ENCODE measurements at regions not wholly inside any gene's neighbourhood (a gene's known extent, or its start where the extent isn't known, plus 50 kb on each side); places are given as distances from the start of the nearest gene placed in this dataset.

DNA sequence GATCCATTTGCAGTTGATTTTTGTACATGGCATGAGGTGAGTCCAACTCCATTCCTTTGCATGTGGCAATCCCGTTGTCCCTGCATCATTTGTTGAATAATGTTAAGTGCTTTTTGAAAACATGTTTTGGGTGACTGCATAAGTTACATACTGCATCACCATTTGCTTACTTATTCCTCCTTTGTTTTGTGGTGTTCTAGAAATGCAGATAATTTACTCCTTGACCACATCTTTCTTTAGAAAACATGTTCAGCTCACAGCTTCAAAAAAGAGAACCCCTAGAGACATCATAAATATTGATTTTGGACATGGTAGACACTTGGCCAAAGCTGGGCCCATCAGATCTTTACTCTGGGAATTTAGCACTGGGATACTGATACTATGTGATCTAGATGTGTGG, 135.3 kb upstream of the DAZL start:
- no peak for DNase-seq (ENCODE audit: low read depth)
- TF ChIP-seq CTCF (conservative IDR thresholded peaks at IDR 0.05; ENCODE audit: low read depth, low read length): no peak
- no peak overlapping the region for H3K4me3 ChIP-seq (ENCODE audit: low read depth, low read length)

DNA sequence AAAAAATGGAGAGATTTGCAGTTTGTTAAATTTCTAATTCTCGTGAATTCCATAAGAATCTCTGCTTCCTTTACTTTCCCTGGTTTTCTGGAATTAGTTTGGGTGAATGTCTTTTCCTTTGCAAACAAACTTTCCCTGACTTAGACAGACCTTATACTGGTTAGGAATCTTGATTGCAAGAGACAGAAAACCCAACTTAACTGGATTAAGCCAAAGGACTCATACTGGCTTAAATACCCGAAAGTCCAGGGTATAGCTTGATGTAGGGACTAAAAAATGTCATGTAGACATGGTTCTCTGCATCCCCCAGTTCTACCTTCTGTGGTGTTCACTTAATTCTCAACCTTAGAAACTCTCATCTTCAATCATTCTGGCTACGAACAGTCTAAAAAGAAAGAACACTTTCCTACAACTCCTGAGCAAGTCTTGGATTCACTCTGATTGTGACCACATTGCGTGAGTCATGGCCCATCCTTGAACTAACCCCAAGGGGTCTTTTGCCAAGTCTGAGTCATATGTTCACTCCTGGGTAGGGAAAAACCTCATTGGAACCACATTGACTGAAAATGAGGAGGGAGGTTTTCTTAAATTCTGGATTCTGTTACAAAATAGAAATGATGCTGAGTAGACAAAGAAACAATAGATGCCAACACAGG, 136.0 kb upstream of the DAZL start:
- DNase-seq (ENCODE audit: low read depth): no peak
- no peak for TF ChIP-seq CTCF (conservative IDR thresholded peaks at IDR 0.05; ENCODE audit: low read depth, low read length)
- no peak overlapping the region for H3K4me3 ChIP-seq (ENCODE audit: low read depth, low read length)

DNA sequence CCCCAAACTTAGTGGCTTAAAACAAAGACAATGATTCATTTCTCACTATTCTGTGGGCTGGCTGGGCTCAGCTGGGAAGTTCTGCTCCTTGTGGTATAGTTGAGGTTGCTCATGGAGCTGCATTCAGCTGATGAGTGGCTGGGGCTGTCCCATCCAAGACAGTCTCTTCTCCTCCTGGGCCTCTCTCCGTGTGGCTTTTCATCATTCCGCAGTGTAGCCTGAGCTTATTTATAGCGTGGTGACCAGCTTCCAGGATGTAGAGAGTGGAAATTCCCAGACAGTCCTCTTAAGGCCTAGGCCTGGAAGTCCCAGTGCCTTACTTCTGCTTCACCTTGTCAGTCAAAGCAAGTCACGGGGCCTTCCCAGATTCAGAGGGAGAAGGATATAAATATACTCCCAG, 136.7 kb upstream of the DAZL start:
- no peak for TF ChIP-seq CTCF (conservative IDR thresholded peaks at IDR 0.05; ENCODE audit: low read depth, low read length)
- no peak for DNase-seq (ENCODE audit: low read depth)
- H3K4me3 ChIP-seq (ENCODE audit: low read depth, low read length): no peak overlapping the region

DNA sequence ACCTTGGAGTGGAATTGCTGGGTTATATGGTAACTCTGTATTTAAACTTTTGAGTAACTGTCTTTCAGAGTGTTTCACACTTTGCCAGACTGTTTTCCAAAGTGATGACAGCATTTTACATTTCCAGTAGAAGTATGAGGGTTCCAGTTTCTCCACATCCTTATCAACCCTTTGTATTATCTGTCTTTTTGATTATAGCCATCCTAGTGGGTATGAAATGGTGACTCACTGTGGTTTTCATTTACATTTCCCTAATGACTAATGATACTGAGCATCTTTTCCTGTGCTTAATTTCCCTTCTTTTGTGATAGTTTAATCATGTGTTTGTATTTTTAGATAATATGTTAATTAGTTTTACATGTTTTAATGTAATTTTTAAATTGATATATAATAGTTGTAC, 138.1 kb upstream of the DAZL start:
- no peak for DNase-seq (ENCODE audit: low read depth)
- TF ChIP-seq CTCF (conservative IDR thresholded peaks at IDR 0.05; ENCODE audit: low read depth, low read length): no peak
- H3K4me3 ChIP-seq (ENCODE audit: low read depth, low read length): no peak overlapping the region

GRCh38 chr3:16759227-16759903, 125.4 kb upstream of the PLCL2 start:
- TF ChIP-seq CTCF (conservative IDR thresholded peaks at IDR 0.05; ENCODE audit: low read depth, low read length): no peak
- H3K4me3 ChIP-seq (ENCODE audit: low read depth, low read length): no peak overlapping the region
- no peak for DNase-seq (ENCODE audit: low read depth)

GRCh38 chr3:16761571-16761970, 123.2 kb upstream of the PLCL2 start:
- DNase-seq (ENCODE audit: low read depth): no peak
- no peak overlapping the region for H3K4me3 ChIP-seq (ENCODE audit: low read depth, low read length)
- no peak for TF ChIP-seq CTCF (conservative IDR thresholded peaks at IDR 0.05; ENCODE audit: low read depth, low read length)

GRCh38 chr3:16765661-16766060, 119.1 kb upstream of the PLCL2 start:
- H3K4me3 ChIP-seq (ENCODE audit: low read depth, low read length): no peak overlapping the region
- TF ChIP-seq CTCF (conservative IDR thresholded peaks at IDR 0.05; ENCODE audit: low read depth, low read length): no peak
- no peak for DNase-seq (ENCODE audit: low read depth)
